Cardiac muscle cell (in vitro differentiated cells and primary cell): ENCODE measurements at regions not wholly inside any gene's neighbourhood (a gene's known extent, or its start where the extent isn't known, plus 50 kb on each side); places are given as distances from the start of the nearest gene placed in this dataset.
"Not testable (repeated sequence)": the region's sequence is repeated elsewhere in the genome, so short reads cannot be mapped to it uniquely, and the experiment has no call there.

Source experiments
- DNase-seq, 2 donors: peaks; one replicate each; pipeline versions ENCODE4 v3.0.0 to v3.0.0-alpha.2; 2010 to 2017; ENCODE audit warnings: low read depth in 1 of 2, low spot score in 1 of 2
- H3K27ac ChIP-seq: fragments of 200-600 bp; sonication (generic); 2 replicates; pipeline ENCODE4 v1.5.1; 2016
- H3K27me3 ChIP-seq: fragments of 200-600 bp; sonication (generic); 2 replicates; pipeline ENCODE4 v1.6.0; 2016; ENCODE audit warnings: control low read depth
- H3K36me3 ChIP-seq: fragments of 200-600 bp; sonication (generic); 2 replicates; pipeline ENCODE4 v1.5.1; 2016; ENCODE audit warnings: control low read depth
- H3K4me1 ChIP-seq: fragments of 200-600 bp; sonication (generic); 2 replicates; pipeline ENCODE4 v1.8.1; 2017; ENCODE audit warnings: low read depth, mild to moderate bottlenecking, mixed run types
- H3K4me3 ChIP-seq: fragments of 200-600 bp; sonication (generic); 2 replicates; pipeline ENCODE4 v1.5.1; 2016; ENCODE audit warnings: mild to moderate bottlenecking
- H3K9me3 ChIP-seq: fragments of 200-600 bp; sonication (generic); 2 replicates; pipeline ENCODE4 v1.5.1; 2017; ENCODE audit warnings: low read depth, mild to moderate bottlenecking, control low read depth
- TF ChIP-seq, protein P1 (sequence below): IDR thresholded peaks from 2 replicates; pipeline ENCODE4 v1.5.1; 2012; ENCODE audit warnings: low read depth, mild to moderate bottlenecking, low read length

DNA sequence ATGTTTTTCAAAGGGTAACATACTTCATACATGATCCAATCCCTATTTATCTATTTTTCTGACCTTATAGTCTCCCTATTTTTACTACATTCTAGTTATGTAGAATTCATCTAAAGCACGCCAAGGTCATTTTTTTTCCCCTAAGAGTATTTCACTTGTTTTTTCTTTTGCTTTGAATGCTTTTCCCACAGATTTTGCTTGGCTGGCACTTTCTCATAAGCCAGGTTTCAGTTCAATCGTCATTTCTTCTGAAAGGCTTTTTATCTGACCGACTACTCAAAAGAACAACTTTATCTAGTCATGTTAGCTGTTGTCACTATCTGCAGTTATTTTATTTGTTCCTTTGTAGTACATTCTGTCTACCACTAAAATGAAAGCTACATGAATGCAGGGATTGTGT is 1274.6 kb downstream of the REEP3 start:
- no peaks in the 10 kb centered on the region for H3K4me1 ChIP-seq
- H3K4me3 ChIP-seq = no peak overlapping the region
- no peak for DNase-seq
- H3K36me3 ChIP-seq = no peaks in the 10 kb centered on the region
- TF ChIP-seq, protein P1, sequence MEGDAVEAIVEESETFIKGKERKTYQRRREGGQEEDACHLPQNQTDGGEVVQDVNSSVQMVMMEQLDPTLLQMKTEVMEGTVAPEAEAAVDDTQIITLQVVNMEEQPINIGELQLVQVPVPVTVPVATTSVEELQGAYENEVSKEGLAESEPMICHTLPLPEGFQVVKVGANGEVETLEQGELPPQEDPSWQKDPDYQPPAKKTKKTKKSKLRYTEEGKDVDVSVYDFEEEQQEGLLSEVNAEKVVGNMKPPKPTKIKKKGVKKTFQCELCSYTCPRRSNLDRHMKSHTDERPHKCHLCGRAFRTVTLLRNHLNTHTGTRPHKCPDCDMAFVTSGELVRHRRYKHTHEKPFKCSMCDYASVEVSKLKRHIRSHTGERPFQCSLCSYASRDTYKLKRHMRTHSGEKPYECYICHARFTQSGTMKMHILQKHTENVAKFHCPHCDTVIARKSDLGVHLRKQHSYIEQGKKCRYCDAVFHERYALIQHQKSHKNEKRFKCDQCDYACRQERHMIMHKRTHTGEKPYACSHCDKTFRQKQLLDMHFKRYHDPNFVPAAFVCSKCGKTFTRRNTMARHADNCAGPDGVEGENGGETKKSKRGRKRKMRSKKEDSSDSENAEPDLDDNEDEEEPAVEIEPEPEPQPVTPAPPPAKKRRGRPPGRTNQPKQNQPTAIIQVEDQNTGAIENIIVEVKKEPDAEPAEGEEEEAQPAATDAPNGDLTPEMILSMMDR = no peak
- H3K9me3 ChIP-seq = no peaks in the 10 kb centered on the region
- H3K27ac ChIP-seq = no peak overlapping the region
- H3K27me3 ChIP-seq = no peaks in the 10 kb centered on the region

DNA sequence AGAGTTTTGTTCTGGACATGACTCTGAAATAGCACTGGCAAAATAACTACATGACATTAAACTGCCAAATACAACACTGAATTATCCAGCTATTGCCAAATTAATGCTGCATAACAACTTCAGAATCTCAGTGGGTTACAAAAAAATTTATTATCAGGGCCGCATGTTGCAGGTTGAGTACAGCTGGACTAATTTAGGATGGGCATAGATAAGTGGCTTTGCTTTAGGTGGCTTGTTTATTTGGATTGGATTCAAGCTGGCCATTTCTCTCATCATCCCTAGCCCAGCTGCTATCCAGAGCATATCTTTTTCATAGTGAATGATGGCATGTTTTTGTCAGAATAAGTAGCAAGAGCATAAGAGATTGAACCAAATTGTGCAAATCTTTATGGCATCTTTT is 1277.1 kb downstream of the REEP3 start:
- Histone ChIP-seq H3K9me3 (no peaks in the 10 kb centered on the region), H3K36me3 (no peaks in the 10 kb centered on the region), H3K27me3 (no peaks in the 10 kb centered on the region), H3K27ac (no peak overlapping the region), H3K4me1 (no peaks in the 10 kb centered on the region), H3K4me3 (no peak overlapping the region)
- DNase-seq = no peak
- TF ChIP-seq, protein P1 = no peak

DNA sequence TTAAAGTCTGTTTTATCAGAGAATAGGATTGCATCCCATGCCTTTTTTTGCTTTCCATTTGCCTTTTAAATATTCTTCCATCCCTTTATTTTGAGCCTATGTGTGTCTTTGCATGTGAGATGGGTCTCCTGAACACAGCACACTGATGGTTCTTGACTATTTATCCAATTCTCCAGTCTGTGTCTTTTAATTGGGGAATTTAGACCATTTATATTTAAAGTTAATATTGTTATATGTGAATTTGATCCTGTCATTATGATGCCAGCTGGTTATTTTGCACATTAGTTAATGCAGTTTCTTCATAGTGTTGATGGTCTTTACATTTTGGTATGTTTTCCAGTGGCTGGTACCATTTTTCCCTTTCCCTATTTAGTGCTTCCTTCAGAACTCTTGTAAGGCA is 1287.0 kb downstream of the REEP3 start:
- H3K9me3 ChIP-seq = not testable (repeated sequence)

DNA sequence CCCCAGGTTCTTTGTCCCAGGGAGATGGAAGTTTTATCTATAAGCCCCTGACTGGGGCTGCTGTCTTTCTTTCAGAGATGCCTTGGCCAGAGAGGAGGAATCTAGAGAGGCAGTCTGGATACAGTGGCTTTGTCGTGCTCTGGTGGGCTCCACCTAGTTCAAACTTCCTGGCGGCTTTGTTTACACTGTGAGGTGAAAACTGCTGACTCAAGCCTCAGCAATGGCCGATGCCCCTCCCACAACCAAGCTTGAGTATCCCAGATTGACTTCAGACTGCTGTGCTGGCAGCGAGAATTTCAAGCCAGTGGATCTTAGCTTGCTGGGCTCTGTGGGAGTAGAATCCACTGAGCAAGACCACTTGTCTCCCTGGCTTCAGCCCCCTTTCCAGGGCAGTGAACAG is 1288.8 kb downstream of the REEP3 start:
- H3K36me3 ChIP-seq, H3K4me3 ChIP-seq, H3K27me3 ChIP-seq, H3K4me1 ChIP-seq, H3K9me3 ChIP-seq: not testable (repeated sequence)
- DNase-seq = peak; percentile 0 to 5
- peak overlapping the region; percentile 51 for H3K27ac ChIP-seq

More for the DNA sequence above, 1287.0 kb downstream of the REEP3 start:
- DNase-seq, H3K36me3 ChIP-seq, H3K4me1 ChIP-seq, H3K27ac ChIP-seq, H3K4me3 ChIP-seq, H3K27me3 ChIP-seq: not testable (repeated sequence)

DNA sequence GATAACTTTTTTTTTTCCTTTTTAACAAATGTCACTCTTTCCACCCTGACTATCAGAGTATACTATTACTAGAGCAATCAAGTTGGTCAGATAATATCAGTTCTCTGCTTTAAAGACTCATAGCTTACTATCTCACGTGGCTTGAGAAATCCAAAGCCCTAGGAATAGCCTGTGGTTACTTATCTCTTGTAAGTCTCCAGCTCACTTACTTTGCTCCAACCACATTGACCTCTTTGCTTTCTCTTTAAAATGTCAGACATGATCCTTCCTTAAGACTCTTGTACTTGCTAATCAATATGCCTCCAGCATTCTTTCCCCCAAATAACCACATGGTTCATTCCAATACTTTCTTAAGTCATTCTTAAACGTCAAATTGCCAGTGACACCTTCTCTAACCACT is 1292.2 kb downstream of the REEP3 start:
- TF ChIP-seq, protein P1 = no peak
- H3K27ac ChIP-seq = no peak overlapping the region
- no peak overlapping the region for H3K4me3 ChIP-seq
- H3K36me3 ChIP-seq = no peaks in the 10 kb centered on the region
- H3K27me3 ChIP-seq = no peaks in the 10 kb centered on the region
- no peak for DNase-seq
- no peaks in the 10 kb centered on the region for H3K9me3 ChIP-seq
- H3K4me1 ChIP-seq = no peaks in the 10 kb centered on the region

DNA sequence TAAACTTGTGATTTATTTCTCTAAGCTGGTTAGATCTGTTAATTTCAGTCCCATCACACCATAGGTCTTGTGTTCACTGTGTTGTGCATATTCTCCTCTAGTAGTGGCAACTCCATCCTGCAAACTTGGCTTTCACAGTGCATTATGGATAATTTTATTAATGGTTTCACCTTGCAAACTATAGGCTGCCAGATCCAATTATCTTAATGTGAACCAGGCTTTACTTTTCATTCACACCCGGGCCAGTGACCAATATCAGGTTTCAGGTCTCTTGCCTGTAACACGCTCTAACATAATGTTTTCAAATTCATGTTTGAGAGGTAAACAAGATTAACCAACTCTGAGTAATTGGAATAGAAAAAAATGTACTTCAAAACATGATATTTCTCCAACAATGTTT is 1293.0 kb downstream of the REEP3 start:
- Histone ChIP-seq H3K4me3 (no peak overlapping the region), H3K27me3 (no peaks in the 10 kb centered on the region), H3K27ac (no peak overlapping the region), H3K4me1 (no peaks in the 10 kb centered on the region), H3K36me3 (no peaks in the 10 kb centered on the region), H3K9me3 (no peaks in the 10 kb centered on the region)
- TF ChIP-seq, protein P1 = no peak
- no peak for DNase-seq

DNA sequence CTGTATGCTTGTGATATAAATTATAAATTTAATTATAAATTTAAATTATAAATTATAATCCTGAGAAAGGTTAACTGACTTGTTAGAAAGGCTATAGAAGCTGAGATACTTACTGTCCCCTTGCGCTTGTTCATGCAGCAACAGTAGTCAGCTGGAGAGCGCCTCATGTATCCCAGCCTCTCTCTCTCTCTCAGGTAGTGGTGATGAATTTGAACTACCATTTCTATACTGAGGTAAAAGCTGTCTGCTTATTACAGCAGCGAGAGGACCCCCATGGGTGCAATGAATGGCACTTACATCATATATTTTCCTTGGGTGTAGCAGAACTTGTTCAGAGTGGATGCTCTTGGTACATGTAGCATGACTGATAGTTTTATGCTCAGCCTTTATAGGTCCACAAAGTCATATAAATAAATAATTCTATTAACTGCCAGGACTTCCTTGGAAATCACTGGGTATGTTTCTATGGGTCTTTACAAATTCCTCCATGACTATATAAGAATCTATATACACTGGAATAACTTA is 1308.7 kb downstream of the REEP3 start:
- no peak for DNase-seq
- no peaks in the 10 kb centered on the region for H3K27me3 ChIP-seq
- H3K9me3 ChIP-seq = no peaks in the 10 kb centered on the region
- H3K36me3 ChIP-seq = no peaks in the 10 kb centered on the region
- TF ChIP-seq, protein P1 = no peak
- no peak overlapping the region for H3K4me3 ChIP-seq
- no peak overlapping the region for H3K27ac ChIP-seq
- no peaks in the 10 kb centered on the region for H3K4me1 ChIP-seq
